ENCODE measurements at regions not wholly inside any gene's neighbourhood (a gene's known extent, or its start where the extent isn't known, plus 50 kb on each side); places are given as distances from the start of the nearest gene placed in this dataset.

GRCh38 chr13:104065328-104065727 lies 999.1 kb upstream of the SLC10A2 start:
- no peak for DNase-seq

GRCh38 chr13:104057861-104058260 lies 991.6 kb upstream of the SLC10A2 start:
- DNase-seq: no peak

- no peak for DNase-seq
Measured at GRCh38 chr13:104045907-104046306, 979.7 kb upstream of the SLC10A2 start.

GRCh38 chr13:104043184-104043583 lies 977.0 kb upstream of the SLC10A2 start:
- no peak for DNase-seq

GRCh38 chr13:104034891-104035290 lies 968.7 kb upstream of the SLC10A2 start:
- no peak for DNase-seq

GRCh38 chr13:104025303-104025702 lies 959.1 kb upstream of the SLC10A2 start:
- DNase-seq: no peak

GRCh38 chr13:104024416-104025170 lies 958.4 kb upstream of the SLC10A2 start:
- no peak for DNase-seq

GRCh38 chr13:104021806-104022397 lies 955.7 kb upstream of the SLC10A2 start:
- no peak for DNase-seq

- DNase-seq: no peak
Measured at GRCh38 chr13:104017317-104017716, 951.1 kb upstream of the SLC10A2 start.

- DNase-seq: no peak
Measured at GRCh38 chr13:104015646-104016396, 949.6 kb upstream of the SLC10A2 start.

GRCh38 chr13:104014803-104015645 lies 948.8 kb upstream of the SLC10A2 start:
- no peak for DNase-seq

- DNase-seq: peak; percentile 54
Measured at GRCh38 chr13:104011505-104012241, 945.5 kb upstream of the SLC10A2 start.

- DNase-seq: no peak
Measured at GRCh38 chr13:104008541-104009435, 942.6 kb upstream of the SLC10A2 start.

- no peak for DNase-seq
Measured at GRCh38 chr13:104008075-104008474, 941.9 kb upstream of the SLC10A2 start.

- peak; percentile 79 for DNase-seq
Measured at GRCh38 chr13:104006625-104007075, 940.4 kb upstream of the SLC10A2 start.

GRCh38 chr13:104004572-104004971 lies 938.4 kb upstream of the SLC10A2 start:
- DNase-seq: no peak

- DNase-seq: no peak
Measured at GRCh38 chr13:104002216-104002615, 936.0 kb upstream of the SLC10A2 start.

- no peak for DNase-seq
Measured at GRCh38 chr13:104001766-104002165, 935.5 kb upstream of the SLC10A2 start.

GRCh38 chr13:103996733-103997132 lies 930.5 kb upstream of the SLC10A2 start:
- DNase-seq: no peak

GRCh38 chr13:103983948-103984347 lies 917.7 kb upstream of the SLC10A2 start:
- DNase-seq: no peak

- DNase-seq: no peak
Measured at GRCh38 chr13:103976371-103976770, 910.2 kb upstream of the SLC10A2 start.

Measured in NCI-H187 treated with DMSO at 0.1 percent for 48 hours (cell line).